ENCODE measurements at regions not wholly inside any gene's neighbourhood (a gene's known extent, or its start where the extent isn't known, plus 50 kb on each side); places are given as distances from the start of the nearest gene placed in this dataset.
"Not testable (repeated sequence)": the region's sequence is repeated elsewhere in the genome, so short reads cannot be mapped to it uniquely, and the experiment has no call there.

- not testable (repeated sequence) for H3K9ac ChIP-seq (ENCODE audit: insufficient read depth, low read depth, low read length)
These were observed 274.3 kb upstream of the TMTC4 start for GRCh38 chr13:100948937-100949336.

GRCh38 chr13:100946588-100946987 lies 272.0 kb upstream of the TMTC4 start:
- H3K36me3 ChIP-seq (replicated peaks in 1 of 2; ENCODE audit: control insufficient read depth in 1 of 2, insufficient read depth in 2 of 2, low read length in 2 of 2) = no peaks in the 10 kb centered on the region
- in situ Hi-C loops (cut with HindIII; ENCODE audit: extremely low pct_ligation_motif_present, low pct_unique_long_range_greater_than_20kb) (no loop called here), intact Hi-C loops (cut with micrococcal nuclease; ENCODE audit: unreplicated experiment) (no loop called here)
- FAIRE-seq (no peak), ATAC-seq (no peak), DNase-seq (ENCODE audit: low spot score) (no peak)
- H3K79me2 ChIP-seq (ENCODE audit: insufficient read depth, low read length) = no peaks in the 10 kb centered on the region
- H3K4me1 ChIP-seq (ENCODE audit: insufficient read depth, low read length) = no peaks in the 10 kb centered on the region
- H3K27ac ChIP-seq (ENCODE audit: extremely low read length, insufficient read depth, low read length) = no peak overlapping the region
- H3K4me2 ChIP-seq (ENCODE audit: low read depth, low read length) = no peak overlapping the region
- BruUV-seq (replicated peaks) = no TSS peak
- TF ChIP-seq ZKSCAN1 (IDR thresholded peaks at IDR 0.05; ENCODE audit: low read length) (no peak), TBL1XR1 (IDR thresholded peaks at IDR 0.05; ENCODE audit: borderline replicate concordance, low read length, partially characterized antibody) (no peak), ZNF792 (CRISPR knock-in tag; IDR thresholded peaks at IDR 0.05) (no peak), ZNF263 (CRISPR knock-in tag; IDR thresholded peaks at IDR 0.05) (no peak), MIER3 (CRISPR knock-in tag; IDR thresholded peaks at IDR 0.05; ENCODE audit: borderline replicate concordance) (no peak), NCOA5 (CRISPR knock-in tag; IDR thresholded peaks at IDR 0.05) (no peak), NCOA1 (CRISPR knock-in tag; IDR thresholded peaks at IDR 0.05) (no peak), MTA1 (CRISPR knock-in tag; IDR thresholded peaks at IDR 0.05; ENCODE audit: borderline replicate concordance) (no peak), ELF4 (CRISPR knock-in tag; IDR thresholded peaks at IDR 0.05; ENCODE audit: borderline replicate concordance) (no peak), E2F1 (CRISPR knock-in tag; IDR thresholded peaks at IDR 0.05) (no peak), TEF (CRISPR knock-in tag; IDR thresholded peaks at IDR 0.05) (no peak), CBX5 (CRISPR knock-in tag; IDR thresholded peaks at IDR 0.05; ENCODE audit: borderline replicate concordance) (no peak)
- H3K9me3 ChIP-seq (ENCODE audit: low read length) = no peaks in the 10 kb centered on the region
- CTCF ChIA-PET (ENCODE audit: low intra/inter-chr PET ratio, low total read pairs) = no interaction called here
- no peak overlapping the region for H2AFZ ChIP-seq (ENCODE audit: low read length)
- WGBS (ENCODE audit: low lambda C conversion rate) = 30% methylated on average over 4 of the region's 4 CpGs
- no peak overlapping the region for H3K4me3 ChIP-seq (replicated peaks in 1 of 3; ENCODE audit: insufficient read depth in 1 of 3, low read depth in 2 of 3, low read length in 3 of 3)
- peaks cover 0 to 5% of the 10 kb centered on the region in 2 experiments; a peak in 1 of 5 replicates for H3K27me3 ChIP-seq (ENCODE audit: control insufficient read depth in 1 of 2, insufficient read depth in 2 of 2, low read length in 2 of 2)
- H4K20me1 ChIP-seq (ENCODE audit: insufficient read depth, low read length) = no peaks in the 10 kb centered on the region
- POLR2A ChIA-PET = no interaction called here
- no peak overlapping the region for H3K9ac ChIP-seq (ENCODE audit: insufficient read depth, low read depth, low read length)

More at GRCh38 chr13:100948937-100949336, 274.3 kb upstream of the TMTC4 start:
- H3K4me2 ChIP-seq (ENCODE audit: low read depth, low read length); intact Hi-C loops (cut with micrococcal nuclease; ENCODE audit: unreplicated experiment); POLR2A ChIA-PET; DNase-seq (ENCODE audit: low spot score); CTCF ChIA-PET (ENCODE audit: low intra/inter-chr PET ratio, low total read pairs); H3K9me3 ChIP-seq (ENCODE audit: low read length); H4K20me1 ChIP-seq (ENCODE audit: insufficient read depth, low read length); H3K79me2 ChIP-seq (ENCODE audit: insufficient read depth, low read length); H3K36me3 ChIP-seq (replicated peaks in 1 of 2; ENCODE audit: control insufficient read depth in 1 of 2, insufficient read depth in 2 of 2, low read length in 2 of 2); H3K4me3 ChIP-seq (replicated peaks in 1 of 3; ENCODE audit: insufficient read depth in 1 of 3, low read depth in 2 of 3, low read length in 3 of 3); H2AFZ ChIP-seq (ENCODE audit: low read length); BruUV-seq (replicated peaks); ATAC-seq; H3K27me3 ChIP-seq (ENCODE audit: control insufficient read depth in 1 of 2, insufficient read depth in 2 of 2, low read length in 2 of 2); H3K27ac ChIP-seq (ENCODE audit: extremely low read length, insufficient read depth, low read length); H3K4me1 ChIP-seq (ENCODE audit: insufficient read depth, low read length); in situ Hi-C loops (cut with HindIII; ENCODE audit: extremely low pct_ligation_motif_present, low pct_unique_long_range_greater_than_20kb); FAIRE-seq: not testable (repeated sequence)
- peak; percentile 59; the same call in 1 of the 2 replicates for TF ChIP-seq RAD51 (IDR thresholded peaks at IDR 0.05; ENCODE audit: borderline replicate concordance)
- 35% methylated on average over 3 of the region's 3 CpGs for WGBS (ENCODE audit: low lambda C conversion rate)
